Endothelial cell of umbilical vein (primary cell): ENCODE measurements at regions not wholly inside any gene's neighbourhood (a gene's known extent, or its start where the extent isn't known, plus 50 kb on each side); places are given as distances from the start of the nearest gene placed in this dataset.

Experiments
- BruUV-seq: library from RNA; stranded (reverse); fragments of 400-500 nt; replicated peaks from 2 replicates; lab custom pipeline; 2021; lab: Mats Ljungman, UMichigan
- CTCF ChIA-PET: fragments of 300-600, 350-600 bp; sonication (Branson Sonifier 250); formaldehyde crosslinking; loops from one replicate; lab custom pipeline; 2021; ENCODE audit warnings: antibody characterized with exemption, inconsistent platforms; lab: Charles Lee
- POLR2A ChIA-PET: fragments of 300-600, 350-600 bp; sonication (Branson Sonifier 250); formaldehyde crosslinking; loops from one replicate; lab custom pipeline; 2021; ENCODE audit warnings: antibody characterized with exemption, inconsistent platforms; lab: Charles Lee
- DNase-seq: peaks from one replicate; pipeline ENCODE4 v3.0.0-alpha.2; 2011; ENCODE audit warnings: low read depth, low spot score
- FAIRE-seq: peaks from 2 replicates; lab custom pipeline; 2011; peaks lifted over from hg19 to GRCh38; lab: Jason Lieb, UNC
- H2AFZ ChIP-seq: 2 replicates; pipeline ENCODE4 v1.6.0; 2012; ENCODE audit warnings: low read depth, low read length, control low read depth, inconsistent platforms
- H3K27ac ChIP-seq: 2 replicates; pipeline ENCODE4 v1.5.1; 2011; ENCODE audit warnings: low read depth, mild to moderate bottlenecking, control low read depth, low read length, moderate library complexity; ENCODE audit not compliant: insufficient read depth
- H3K27me3 ChIP-seq, 2 experiments: 2 replicates each; pipeline versions ENCODE4 v1.6.0 to v1.6.1; 2011; ENCODE audit warnings: low read length in 2 of 2, mixed read lengths in 1 of 2; ENCODE audit not compliant: control insufficient read depth in 2 of 2, insufficient read depth in 2 of 2
- H3K36me3 ChIP-seq, 2 experiments: 2 replicates in 1 of 2; 3 replicates in 1 of 2; pipeline ENCODE4 v1.5.1; 2011; ENCODE audit warnings: low read length in 2 of 2, mild to moderate bottlenecking in 1 of 2, moderate library complexity in 1 of 2; ENCODE audit not compliant: control insufficient read depth in 2 of 2, insufficient read depth in 2 of 2; ENCODE audit errors: extremely low read depth in 1 of 2
- H3K4me1 ChIP-seq: 3 replicates; pipeline ENCODE4 v1.5.1; 2011; ENCODE audit warnings: mild to moderate bottlenecking, low read length; ENCODE audit not compliant: control insufficient read depth, insufficient read depth; ENCODE audit errors: extremely low read depth
- H3K4me2 ChIP-seq: 2 replicates; pipeline ENCODE4 v1.6.1; 2011; ENCODE audit warnings: low read length, control low read depth, mixed read lengths; ENCODE audit not compliant: insufficient read depth
- H3K4me3 ChIP-seq, 3 experiments: fragments of 200-600 bp in 1 of 3; sonication (generic), shearing (Covaris generic) in 1 of 3; replicated peaks in 1 of 3; 2 replicates each; pipeline ENCODE4 v1.5.1; 2011 to 2016; ENCODE audit warnings: control low read depth in 3 of 3, low read length in 3 of 3, mild to moderate bottlenecking in 2 of 3, inconsistent platforms in 1 of 3, low read depth in 1 of 3, moderate library complexity in 1 of 3; ENCODE audit not compliant: insufficient read depth in 1 of 3
- H3K79me2 ChIP-seq: 2 replicates; pipeline ENCODE4 v1.6.0; 2012; ENCODE audit warnings: low read length, inconsistent platforms; ENCODE audit not compliant: control insufficient read depth, insufficient read depth
- H3K9ac ChIP-seq: replicated peaks from 2 replicates; pipeline ENCODE3; 2011; ENCODE audit warnings: low read length, control low read depth; ENCODE audit not compliant: insufficient read depth; ENCODE audit errors: extremely low read depth
- H3K9me1 ChIP-seq: replicated peaks from 3 replicates; pipeline ENCODE4 v1.6.0; 2011; ENCODE audit warnings: mild to moderate bottlenecking, low read length; ENCODE audit not compliant: control insufficient read depth, insufficient read depth; ENCODE audit errors: extremely low read depth
- H3K9me3 ChIP-seq: replicated peaks from 2 replicates; pipeline ENCODE4 v1.5.1; 2012; ENCODE audit warnings: low read length, inconsistent platforms; ENCODE audit not compliant: control insufficient read depth, insufficient read depth
- H4K20me1 ChIP-seq: replicated peaks from 2 replicates; pipeline ENCODE3; 2011; ENCODE audit warnings: mild to moderate bottlenecking, low read length; ENCODE audit not compliant: control insufficient read depth, insufficient read depth; ENCODE audit errors: extremely low read depth
- EZH2 ChIP-seq: IDR thresholded peaks from 2 replicates; pipeline ENCODE4 v1.6.1; 2012; ENCODE audit warnings: borderline replicate concordance, low read depth, mild to moderate bottlenecking, moderate library complexity, low read length, inconsistent platforms; ENCODE audit not compliant: severe bottlenecking
- FOS ChIP-seq: IDR thresholded peaks from 2 replicates; pipeline ENCODE4 v1.6.1; 2011; ENCODE audit warnings: mild to moderate bottlenecking, low read length, moderate library complexity, borderline replicate concordance; ENCODE audit not compliant: insufficient read depth
- GATA2 ChIP-seq: IDR thresholded peaks from 2 replicates; pipeline ENCODE4 v1.7.0; 2011; ENCODE audit warnings: low read depth, mild to moderate bottlenecking, moderate library complexity, mixed read lengths, low read length; ENCODE audit not compliant: insufficient read length, insufficient read depth
- JUN ChIP-seq: IDR thresholded peaks from 2 replicates; pipeline ENCODE4 v1.6.1; 2011; ENCODE audit warnings: borderline replicate concordance, low read depth; ENCODE audit not compliant: insufficient read length, insufficient read depth
- MYC ChIP-seq: IDR thresholded peaks from one replicate; pipeline ENCODE4 v1.6.1; 2011; ENCODE audit warnings: mild to moderate bottlenecking, low read depth, low read length
- POLR2A ChIP-seq: IDR thresholded peaks from 2 replicates; pipeline ENCODE4 v1.6.1; 2012; ENCODE audit warnings: low read depth, mild to moderate bottlenecking, control low read depth, low read length
- POLR2AphosphoS5 ChIP-seq: IDR thresholded peaks from 2 replicates; pipeline ENCODE4 v1.6.1; 2012; ENCODE audit warnings: low read depth, mild to moderate bottlenecking, control low read depth, low read length, moderate library complexity; ENCODE audit not compliant: insufficient read depth
- dilution Hi-C: fragments of 300-500 bp; cut with MboI; formaldehyde crosslinking; loops from one replicate; pipeline ENCODE4 v1.15.0; 2019; ENCODE audit warnings: low sequenced_read_pairs; ENCODE audit not compliant: extremely low pct_ligation_motif_present
- intact Hi-C: fragments of 100-400 bp; cut with micrococcal nuclease; formaldehyde crosslinking; loops from one replicate; pipeline ENCODE4 v1.10.0; 2022
- TF ChIP-seq, protein P1 (sequence below), 2 donors: IDR thresholded peaks; 1 replicate in 1 of 2; 2 replicates in 1 of 2; pipeline ENCODE4 v1.5.1; 2011; ENCODE audit warnings: low read length in 2 of 2, mild to moderate bottlenecking in 2 of 2, moderate library complexity in 2 of 2, control low read depth in 1 of 2, inconsistent platforms in 1 of 2, low read depth in 1 of 2; ENCODE audit not compliant: insufficient read depth in 1 of 2; ENCODE audit errors: extremely low read depth in 1 of 2
- TF ChIP-seq, protein P2 (sequence below): IDR thresholded peaks from 2 replicates; pipeline ENCODE4 v1.6.1; 2011; ENCODE audit not compliant: insufficient read depth, insufficient read length

DNA sequence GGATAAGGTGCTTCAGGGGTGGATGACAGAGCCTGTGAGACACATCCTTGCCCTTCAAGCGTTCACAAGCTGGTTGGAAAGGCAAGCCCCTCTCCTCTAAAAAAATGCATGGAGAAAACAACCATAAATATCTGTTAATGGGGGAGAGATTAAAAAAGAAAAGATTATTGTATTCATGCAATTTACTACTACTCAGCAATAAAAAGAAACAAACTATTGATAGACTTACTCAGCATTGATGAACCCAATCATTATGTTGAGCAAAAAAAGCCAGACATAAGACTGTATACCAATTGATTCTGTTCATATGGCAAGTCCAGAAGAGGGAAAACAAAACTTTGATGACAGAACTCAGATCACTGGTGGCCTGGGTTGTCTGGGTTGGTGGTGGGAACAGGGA, 138.7 kb upstream of the IRF2BP2 start:
- Histone ChIP-seq H3K36me3 (no peaks in the 10 kb centered on the region), H3K9me3 (no peaks in the 10 kb centered on the region), H3K27ac (no peak overlapping the region), H3K4me3 (no peak overlapping the region), H3K9me1 (no peaks in the 10 kb centered on the region), H3K4me2 (no peak overlapping the region), H3K9ac (no peak overlapping the region), H2AFZ (no peak overlapping the region), H3K4me1 (peaks cover 25% of the 10 kb centered on the region), H3K27me3 (no peaks in the 10 kb centered on the region), H4K20me1 (no peaks in the 10 kb centered on the region), H3K79me2 (no peaks in the 10 kb centered on the region)
- no peak for FAIRE-seq
- no TSS peak for BruUV-seq
- TF ChIP-seq, protein P1, sequence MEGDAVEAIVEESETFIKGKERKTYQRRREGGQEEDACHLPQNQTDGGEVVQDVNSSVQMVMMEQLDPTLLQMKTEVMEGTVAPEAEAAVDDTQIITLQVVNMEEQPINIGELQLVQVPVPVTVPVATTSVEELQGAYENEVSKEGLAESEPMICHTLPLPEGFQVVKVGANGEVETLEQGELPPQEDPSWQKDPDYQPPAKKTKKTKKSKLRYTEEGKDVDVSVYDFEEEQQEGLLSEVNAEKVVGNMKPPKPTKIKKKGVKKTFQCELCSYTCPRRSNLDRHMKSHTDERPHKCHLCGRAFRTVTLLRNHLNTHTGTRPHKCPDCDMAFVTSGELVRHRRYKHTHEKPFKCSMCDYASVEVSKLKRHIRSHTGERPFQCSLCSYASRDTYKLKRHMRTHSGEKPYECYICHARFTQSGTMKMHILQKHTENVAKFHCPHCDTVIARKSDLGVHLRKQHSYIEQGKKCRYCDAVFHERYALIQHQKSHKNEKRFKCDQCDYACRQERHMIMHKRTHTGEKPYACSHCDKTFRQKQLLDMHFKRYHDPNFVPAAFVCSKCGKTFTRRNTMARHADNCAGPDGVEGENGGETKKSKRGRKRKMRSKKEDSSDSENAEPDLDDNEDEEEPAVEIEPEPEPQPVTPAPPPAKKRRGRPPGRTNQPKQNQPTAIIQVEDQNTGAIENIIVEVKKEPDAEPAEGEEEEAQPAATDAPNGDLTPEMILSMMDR (IDR thresholded peaks at IDR 0.05; ENCODE audit: extremely low read depth in 1 of 2, insufficient read depth in 1 of 2, low read depth in 1 of 2, low read length in 2 of 2), result no peak
- TF ChIP-seq POLR2A (no peak), GATA2 (no peak), JUN (no peak), FOS (no peak), MYC (no peak), EZH2 (no peak), POLR2AphosphoS5 (no peak)
- TF ChIP-seq, protein P2, sequence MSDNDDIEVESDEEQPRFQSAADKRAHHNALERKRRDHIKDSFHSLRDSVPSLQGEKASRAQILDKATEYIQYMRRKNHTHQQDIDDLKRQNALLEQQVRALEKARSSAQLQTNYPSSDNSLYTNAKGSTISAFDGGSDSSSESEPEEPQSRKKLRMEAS, result no peak
- ChIA-PET POLR2A (no interaction called here), CTCF (no interaction called here)
- intact Hi-C loops (no loop called here), dilution Hi-C loops (loop anchor here (25.0 kb wide), 1 partner anchor 89 kb away; no protein-coding TSS in a partner anchor)
- no peak for DNase-seq
